HL-60 (cell line): ENCODE measurements at regions not wholly inside any gene's neighbourhood (a gene's known extent, or its start where the extent isn't known, plus 50 kb on each side); places are given as distances from the start of the nearest gene placed in this dataset.
"Not testable (repeated sequence)": the region's sequence is repeated elsewhere in the genome, so short reads cannot be mapped to it uniquely, and the experiment has no call there.

ENCODE experiments used
- DNase-seq, 2 experiments: peaks; one replicate each; pipeline ENCODE4 v3.0.0-alpha.2; 2010 to 2020; ENCODE audit warnings: low read depth in 1 of 2, low spot score in 1 of 2
- H3K27ac ChIP-seq: fragments of 250-450 bp; sonication (Bioruptor Pico); replicated peaks from 2 replicates; pipeline ENCODE4 v1.5.1; 2020; ENCODE audit warnings: mild to moderate bottlenecking, moderate library complexity
- H3K27me3 ChIP-seq: fragments of 250-450 bp; sonication (Bioruptor Pico); 2 replicates; pipeline ENCODE4 v1.5.1; 2021; ENCODE audit warnings: mild to moderate bottlenecking, moderate library complexity; ENCODE audit not compliant: insufficient read depth, poor library complexity, severe bottlenecking
- H3K4me3 ChIP-seq: replicated peaks from 2 replicates; pipeline ENCODE4 v1.5.1; 2011; ENCODE audit warnings: mild to moderate bottlenecking, control low read depth, low read length; ENCODE audit not compliant: insufficient read depth
- CTCF ChIP-seq: IDR thresholded peaks from one replicate; pipeline ENCODE4 v1.5.1; 2011; ENCODE audit warnings: low read length, control low read depth, inconsistent platforms; ENCODE audit not compliant: insufficient read depth
- GABPA ChIP-seq: IDR thresholded peaks from 2 replicates; pipeline ENCODE4 v1.6.1; 2012; ENCODE audit warnings: low read depth
- POLR2AphosphoS5 ChIP-seq: IDR thresholded peaks from 2 replicates; pipeline ENCODE4 v1.6.1; 2012; ENCODE audit warnings: low read depth
- REST ChIP-seq: IDR thresholded peaks from 2 replicates; pipeline ENCODE4 v1.6.1; 2012; ENCODE audit warnings: low read depth; ENCODE audit not compliant: insufficient replicate concordance
- SPI1 ChIP-seq: IDR thresholded peaks from 2 replicates; pipeline ENCODE4 v1.6.1; 2012; ENCODE audit warnings: low read depth, mild to moderate bottlenecking, borderline replicate concordance

- Histone ChIP-seq H3K27me3 (no peaks in the 10 kb centered on the region), H3K27ac (no peak overlapping the region), H3K4me3 (no peak overlapping the region)
- TF ChIP-seq POLR2AphosphoS5 (no peak), CTCF (no peak), SPI1 (no peak), GABPA (no peak), REST (no peak)
- DNase-seq = no peak
Observed at GRCh38 chr12:87406926-87407325, 622.3 kb downstream of the C12orf50 start.

- no peak overlapping the region for H3K4me3 ChIP-seq
- TF ChIP-seq GABPA (no peak), CTCF (no peak), SPI1 (no peak), POLR2AphosphoS5 (no peak), REST (no peak)
- H3K27me3 ChIP-seq = no peaks in the 10 kb centered on the region
- no peak overlapping the region for H3K27ac ChIP-seq
- no peak for DNase-seq
Observed at GRCh38 chr12:87405918-87406317, 623.3 kb downstream of the C12orf50 start.

- DNase-seq, H3K4me3 ChIP-seq, H3K27ac ChIP-seq, H3K27me3 ChIP-seq: not testable (repeated sequence)
Observed at GRCh38 chr12:87394168-87394567, 635.0 kb downstream of the C12orf50 start.

GRCh38 chr12:87388376-87388775, 640.8 kb downstream of the C12orf50 start:
- Histone ChIP-seq H3K27me3 (no peaks in the 10 kb centered on the region), H3K27ac (no peak overlapping the region), H3K4me3 (no peak overlapping the region)
- TF ChIP-seq SPI1 (no peak), GABPA (no peak), REST (no peak), POLR2AphosphoS5 (no peak), CTCF (no peak)
- DNase-seq = no peak
